HG03159 (cell line): ENCODE measurements at regions not wholly inside any gene's neighbourhood (a gene's known extent, or its start where the extent isn't known, plus 50 kb on each side); places are given as distances from the start of the nearest gene placed in this dataset.

Source experiments
- ATAC-seq: cut with Tn5 transposase; IDR thresholded peaks from one replicate; pipeline ENCODE4 v1.9.1; 2021; ENCODE audit warnings: mild to moderate bottlenecking, moderate library complexity; ENCODE audit not compliant: unreplicated experiment

DNA sequence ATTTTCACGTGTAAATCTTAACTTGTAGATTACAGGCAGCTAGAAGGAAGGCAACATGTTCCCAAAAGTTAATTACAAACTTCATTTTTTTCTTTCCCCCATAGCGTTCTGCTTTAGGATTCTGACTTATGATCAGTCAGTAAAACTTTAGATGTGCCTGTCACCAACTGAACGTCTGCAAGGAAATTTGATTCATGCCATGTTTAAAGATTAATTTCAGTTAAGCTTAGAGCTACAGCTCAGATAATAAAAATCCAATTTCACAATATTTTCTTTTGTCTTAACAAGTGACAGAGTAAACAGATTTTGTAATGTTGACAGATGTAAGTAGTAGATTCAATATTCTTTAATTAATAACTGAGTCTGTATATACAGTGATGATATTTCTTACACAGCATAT, 253.1 kb downstream of the NFKBIZ start:
- no peak for ATAC-seq

DNA sequence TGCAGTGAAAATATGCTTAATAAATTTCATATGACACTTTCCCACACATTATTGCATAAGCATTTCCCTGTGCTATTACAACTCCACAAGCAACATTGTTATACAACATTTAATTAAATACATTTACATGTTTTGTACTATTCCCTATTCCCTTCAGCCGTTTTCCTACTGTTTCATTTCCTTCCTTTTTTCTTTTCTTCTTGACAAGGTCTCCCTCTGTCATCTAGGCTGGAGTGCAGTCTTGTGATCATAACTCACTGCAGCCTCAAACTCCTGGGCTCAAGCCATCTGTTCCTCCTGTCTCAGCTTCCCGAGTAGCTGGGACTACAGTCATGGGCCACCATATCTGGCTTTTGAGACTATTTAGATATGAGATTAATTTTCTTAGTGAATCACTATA, 254.7 kb downstream of the NFKBIZ start:
- no peak for ATAC-seq

DNA sequence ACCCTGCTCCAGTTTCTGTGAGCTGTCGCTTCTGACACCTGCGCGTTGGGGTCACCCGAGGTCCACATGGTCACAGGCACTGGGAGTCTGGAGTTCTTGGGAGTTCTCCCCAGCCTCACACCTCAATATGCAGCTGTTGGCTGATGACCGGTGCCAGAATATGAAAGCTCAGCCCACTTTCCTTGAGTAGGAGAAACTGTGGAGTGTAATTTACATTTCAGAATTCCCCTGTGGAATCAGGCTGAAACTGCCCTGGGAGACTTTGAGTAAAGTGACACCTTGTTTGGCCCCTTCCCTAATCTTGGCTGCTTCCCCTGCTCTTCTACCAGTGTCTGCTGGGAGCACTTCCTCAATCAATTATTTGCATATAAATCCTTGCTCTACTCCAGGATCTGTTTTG, 255.9 kb downstream of the NFKBIZ start:
- ATAC-seq, result no peak

DNA sequence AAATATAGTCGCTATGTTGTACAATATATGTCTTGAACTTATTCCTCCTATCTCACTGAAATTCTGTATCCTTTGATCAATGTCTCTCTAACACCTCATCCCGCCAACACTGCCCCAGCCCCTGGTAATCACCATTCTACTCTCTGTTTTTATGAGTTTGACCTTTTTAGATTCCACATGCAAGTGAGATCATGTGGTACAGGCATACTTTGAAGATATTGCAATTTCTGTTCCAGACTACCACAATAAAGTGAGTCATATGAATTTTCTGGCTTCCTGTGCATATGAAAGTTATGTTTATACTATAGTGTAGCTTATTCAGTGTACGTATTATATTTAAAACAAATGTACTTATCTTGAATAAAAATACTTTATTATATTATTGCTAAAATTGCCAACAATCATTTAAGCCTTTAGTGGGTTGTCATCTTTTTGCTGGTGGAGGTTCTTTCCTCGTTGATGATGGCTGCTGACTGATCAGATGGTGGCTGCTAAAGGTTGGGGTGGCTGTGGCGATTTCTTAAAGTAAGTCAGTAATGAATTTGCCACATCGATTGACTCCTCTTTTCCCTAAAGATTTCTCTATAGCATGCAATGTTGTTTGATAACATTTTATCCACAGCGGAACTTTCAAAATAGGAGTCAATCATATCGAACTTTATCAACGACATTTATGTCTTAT, 257.2 kb downstream of the NFKBIZ start:
- no peak for ATAC-seq

- ATAC-seq, result no peak
Measured at GRCh38 chr3:102112704-102113230, 263.5 kb downstream of the NFKBIZ start.

- ATAC-seq, result no peak
Measured at GRCh38 chr3:102113421-102114041, 264.2 kb downstream of the NFKBIZ start.

DNA sequence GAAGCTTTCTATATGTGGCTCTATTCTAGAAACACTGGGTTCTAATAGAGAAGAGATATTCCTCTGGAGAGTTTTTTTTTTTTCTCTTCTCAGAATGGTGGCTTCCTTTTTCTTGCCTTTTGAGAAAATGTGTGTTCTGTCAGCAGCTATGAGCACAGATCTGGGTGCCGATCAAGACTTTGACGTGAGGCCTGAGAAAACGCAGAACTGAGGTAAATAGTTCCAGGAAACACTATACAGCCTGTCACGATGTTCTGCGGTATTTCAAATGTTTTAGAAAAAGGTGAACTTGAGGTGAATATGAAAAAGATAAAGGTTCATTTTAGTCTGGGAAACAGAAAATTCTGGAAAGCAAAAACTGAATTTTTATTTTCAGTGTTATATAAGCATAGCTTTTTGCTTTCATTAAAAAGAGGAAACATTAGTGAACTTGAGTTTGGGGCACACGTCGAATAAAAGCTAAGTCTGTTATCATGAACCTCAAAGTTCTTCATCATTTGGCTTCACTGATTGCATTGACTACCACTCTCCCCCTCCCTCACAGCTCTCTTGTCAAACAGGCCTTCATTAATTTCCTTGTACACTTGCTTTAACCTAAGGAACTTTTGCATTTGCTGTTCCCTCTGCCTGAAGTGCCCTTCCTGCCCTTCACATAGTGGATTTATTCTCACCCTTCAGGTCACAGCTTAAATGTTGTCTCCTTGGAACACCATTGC, 265.1 kb downstream of the NFKBIZ start:
- no peak for ATAC-seq

DNA sequence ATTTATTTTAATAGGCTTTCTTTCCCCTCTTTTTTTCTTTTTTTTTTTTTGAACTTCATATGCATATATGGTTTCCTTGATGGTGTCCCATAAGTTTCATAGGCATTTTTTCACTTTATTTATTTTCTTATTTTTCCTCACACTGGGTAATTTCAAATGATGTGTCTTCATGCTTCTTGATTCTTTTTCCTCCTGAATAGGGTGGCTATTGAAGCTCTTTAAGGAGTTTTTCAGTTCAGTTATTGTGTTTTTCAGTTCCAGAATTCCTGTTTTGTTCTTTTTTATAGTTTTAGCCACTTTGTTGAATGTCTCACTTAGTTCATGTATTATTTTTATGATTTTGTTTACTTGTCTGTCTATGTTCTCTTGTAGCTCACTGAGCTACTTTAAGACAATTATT, 273.2 kb downstream of the NFKBIZ start:
- no peak for ATAC-seq

GRCh38 chr3:102123590-102124190, 274.4 kb downstream of the NFKBIZ start:
- ATAC-seq, result no peak

GRCh38 chr3:102124282-102124681, 275.0 kb downstream of the NFKBIZ start:
- no peak for ATAC-seq

- ATAC-seq, result no peak
Measured at GRCh38 chr3:102124704-102125103, 275.4 kb downstream of the NFKBIZ start.

DNA sequence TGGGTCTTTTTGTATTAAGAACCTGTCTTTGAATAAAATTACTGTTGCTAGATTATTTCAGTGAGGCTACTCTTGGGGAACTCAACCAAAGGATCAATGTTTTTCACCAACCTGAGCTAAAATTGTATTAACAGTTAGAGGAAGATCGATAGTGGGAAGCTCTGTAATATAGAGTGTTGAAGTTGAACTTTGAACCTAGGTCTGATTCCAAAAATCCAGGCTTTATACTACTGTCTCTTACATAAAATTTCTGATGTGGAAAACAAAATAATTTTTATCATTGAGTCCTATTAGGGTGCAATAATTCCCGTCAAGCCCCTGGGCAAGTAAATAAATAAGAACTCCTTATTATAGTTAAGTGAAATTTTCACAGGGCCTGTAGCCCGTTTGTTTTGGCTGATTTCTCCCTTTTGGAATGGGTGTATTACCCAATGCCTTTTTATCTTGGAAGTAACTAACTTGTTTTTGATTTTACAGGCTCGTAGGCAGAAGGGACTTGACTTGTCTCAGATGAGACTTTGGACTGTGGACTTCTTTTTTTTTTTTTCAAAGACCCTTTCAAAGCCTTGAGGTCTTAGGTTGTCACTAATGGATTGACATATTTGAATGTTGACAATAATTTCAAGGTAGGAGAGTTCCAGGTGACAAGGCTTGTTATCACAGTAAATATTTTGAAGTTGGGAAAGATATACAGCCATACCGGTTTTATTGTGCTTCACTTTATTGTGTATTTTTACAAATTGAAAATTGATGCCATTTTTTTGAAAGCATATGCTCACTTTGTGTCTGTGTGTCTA, 276.1 kb downstream of the NFKBIZ start:
- no peak for ATAC-seq

DNA sequence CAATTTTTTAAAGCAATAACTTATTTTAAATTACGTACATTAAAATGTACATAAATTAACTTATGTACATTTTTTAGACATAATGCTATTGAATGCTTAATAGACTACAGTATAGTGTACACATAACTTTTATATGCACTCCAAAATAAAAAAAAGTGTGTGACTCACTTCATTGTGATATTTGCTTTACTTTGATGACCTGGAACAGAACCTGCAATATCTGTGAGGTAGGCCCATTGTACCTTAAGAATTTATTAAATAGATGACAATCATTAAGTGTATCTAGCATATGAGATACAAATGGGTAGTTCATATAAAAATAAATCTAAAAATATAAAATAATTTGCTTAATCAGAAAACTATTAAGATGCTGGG, 276.7 kb downstream of the NFKBIZ start:
- no peak for ATAC-seq

DNA sequence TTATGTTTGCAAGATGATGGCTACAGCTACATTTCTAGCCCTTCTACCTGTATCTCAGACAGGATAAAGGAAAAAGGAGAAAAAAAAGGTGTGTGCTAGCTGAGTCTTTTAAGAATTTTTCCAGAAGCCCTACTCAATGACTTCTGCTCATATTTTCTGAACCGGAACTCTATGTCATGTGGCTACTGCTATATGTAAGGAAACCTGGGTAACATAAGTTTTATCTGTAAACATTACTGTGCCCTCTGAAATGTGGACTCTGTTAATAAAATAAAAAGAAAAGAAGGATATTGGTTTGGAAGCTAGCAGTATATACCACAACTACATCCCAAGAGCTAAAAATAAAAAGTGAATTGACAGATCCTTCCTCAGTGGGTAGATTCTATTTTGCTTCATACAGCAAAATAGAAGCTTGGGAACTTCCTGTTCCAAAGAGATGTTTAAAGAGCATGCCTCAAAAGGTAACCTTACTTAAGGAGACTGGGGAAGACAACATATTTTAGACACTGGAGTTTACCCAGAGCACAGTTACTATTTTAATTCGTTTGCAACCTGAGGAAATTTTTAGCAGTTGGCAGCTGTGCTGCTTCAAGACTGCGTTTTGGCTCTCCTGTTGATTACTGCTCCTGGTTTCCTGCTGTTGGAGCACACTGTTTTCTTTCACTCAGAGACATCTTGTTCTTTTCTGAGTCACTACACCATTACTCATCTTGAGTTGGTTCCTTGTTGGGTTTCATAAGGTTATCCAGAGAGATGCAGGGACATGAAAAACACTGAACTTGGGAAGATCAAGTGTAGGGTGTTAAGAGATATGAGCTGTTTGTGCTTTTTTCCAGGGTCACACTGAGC, 280.7 kb downstream of the NFKBIZ start:
- no peak for ATAC-seq

DNA sequence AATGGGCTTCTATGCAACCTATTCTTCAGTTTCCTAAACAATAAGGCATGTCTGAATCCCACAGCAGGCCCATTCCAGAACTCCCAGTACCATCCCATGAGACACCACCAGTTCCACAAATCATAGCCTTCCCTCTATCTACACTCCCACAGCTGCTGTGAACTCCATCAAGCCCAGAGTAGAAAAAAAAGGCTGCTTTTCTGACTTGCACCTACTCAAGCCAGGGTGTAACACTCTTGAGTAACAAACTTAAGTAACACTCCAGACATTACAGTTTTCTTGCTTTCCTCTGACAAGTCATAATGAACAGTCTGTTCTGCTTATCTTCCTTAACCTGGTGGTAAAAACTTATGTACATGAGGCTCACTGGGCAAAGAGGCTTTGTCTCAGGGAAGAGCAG, 283.1 kb downstream of the NFKBIZ start:
- no peak for ATAC-seq

- no peak for ATAC-seq
Measured at GRCh38 chr3:102133376-102133775, 284.1 kb downstream of the NFKBIZ start.

GRCh38 chr3:102135316-102135715, 286.0 kb downstream of the NFKBIZ start:
- no peak for ATAC-seq

DNA sequence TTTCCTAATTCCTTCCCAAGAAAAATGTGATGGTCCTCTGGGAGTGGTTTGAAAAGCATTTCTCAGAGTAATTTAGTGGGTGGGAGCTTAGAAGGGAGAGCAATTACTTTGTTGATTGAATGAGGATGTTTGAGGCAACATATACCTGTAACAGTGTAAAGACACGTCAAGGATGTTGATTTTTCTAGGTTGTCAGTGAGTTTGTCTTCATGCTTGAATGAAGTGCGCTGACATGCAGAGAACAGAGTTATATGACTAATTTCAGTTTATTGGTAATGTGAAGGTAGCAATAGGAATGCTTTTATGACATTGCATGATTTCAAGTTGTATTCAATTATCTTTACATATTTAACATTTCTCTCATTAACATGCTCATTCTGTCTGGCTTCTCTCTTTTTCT, 286.9 kb downstream of the NFKBIZ start:
- ATAC-seq, result peak; percentile 51

- no peak for ATAC-seq
Measured at GRCh38 chr3:102140116-102140515, 290.8 kb downstream of the NFKBIZ start.
